ENCODE measurements at regions not wholly inside any gene's neighbourhood (a gene's known extent, or its start where the extent isn't known, plus 50 kb on each side); places are given as distances from the start of the nearest gene placed in this dataset.
"Not testable (repeated sequence)": the region's sequence is repeated elsewhere in the genome, so short reads cannot be mapped to it uniquely, and the experiment has no call there.

DNA sequence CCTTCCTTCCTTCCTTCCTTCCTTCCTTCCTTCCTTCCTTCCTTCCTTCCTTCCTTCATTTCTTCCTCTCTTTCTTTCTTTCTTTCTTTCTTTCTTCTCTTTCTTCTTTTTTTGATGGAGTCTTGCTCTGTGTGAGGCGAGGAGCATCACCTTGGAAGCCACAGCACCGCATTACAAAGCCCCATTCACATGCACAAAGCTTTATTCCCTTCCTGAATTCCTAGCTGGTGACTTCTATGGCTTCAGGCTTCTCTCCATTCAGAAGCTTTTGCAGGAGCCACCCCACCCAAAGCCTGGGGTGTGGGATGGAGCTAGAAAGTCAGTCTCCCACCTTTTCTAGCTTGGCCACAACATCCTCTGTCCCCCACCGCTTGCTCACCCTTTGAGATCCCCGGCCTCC is 237.0 kb downstream of the CDY2B start:
- H3K4me3 Mint-ChIP-seq; DNase-seq; H3K27ac ChIP-seq (ENCODE audit: low read depth, low read length); H3K36me3 Mint-ChIP-seq; H3K36me3 ChIP-seq (ENCODE audit: insufficient read depth, low read length); H3K4me1 ChIP-seq (ENCODE audit: insufficient read depth, low read length); H3K9me3 ChIP-seq (ENCODE audit: control insufficient read depth in 1 of 2, low read length in 2 of 2); H3K4me1 Mint-ChIP-seq; H3K27ac Mint-ChIP-seq; H3K27me3 Mint-ChIP-seq; intact Hi-C loops (cut with micrococcal nuclease); H3K9me3 Mint-ChIP-seq; H3K4me3 ChIP-seq (ENCODE audit: low read length in 2 of 2); CTCF ChIA-PET (ENCODE audit: partially characterized antibody); H3K27me3 ChIP-seq (ENCODE audit: insufficient read depth, low read length); POLR2A ChIA-PET (ENCODE audit: partially characterized antibody): not testable (repeated sequence)

DNA sequence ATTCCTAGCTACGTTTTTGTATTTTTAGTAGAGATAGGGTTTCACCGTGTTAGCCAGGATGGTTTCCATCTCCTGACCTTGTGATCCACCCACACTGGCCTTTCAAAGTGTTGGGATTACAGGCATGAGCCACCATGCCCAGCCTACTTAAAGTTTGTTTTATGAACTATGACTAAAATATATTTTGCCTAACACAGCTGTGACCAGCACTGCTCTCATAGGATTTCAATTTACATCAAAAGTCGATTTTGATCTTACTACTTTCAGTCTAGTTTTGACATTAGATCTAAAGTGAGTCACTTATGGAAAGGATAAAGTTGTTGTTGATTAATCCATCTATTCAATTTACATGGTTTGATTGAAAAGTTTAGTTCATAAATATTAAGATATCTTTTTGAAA is 245.5 kb downstream of the CDY2B start:
- H3K36me3 Mint-ChIP-seq; H3K4me3 ChIP-seq (ENCODE audit: low read length in 2 of 2); DNase-seq; H3K9me3 Mint-ChIP-seq; H3K9me3 ChIP-seq (ENCODE audit: control insufficient read depth in 1 of 2, low read length in 2 of 2); H3K27ac ChIP-seq (ENCODE audit: low read depth, low read length); intact Hi-C loops (cut with micrococcal nuclease); H3K4me3 Mint-ChIP-seq; H3K27me3 ChIP-seq (ENCODE audit: insufficient read depth, low read length); H3K27me3 Mint-ChIP-seq; CTCF ChIA-PET (ENCODE audit: partially characterized antibody); H3K4me1 Mint-ChIP-seq; H3K36me3 ChIP-seq (ENCODE audit: insufficient read depth, low read length); H3K4me1 ChIP-seq (ENCODE audit: insufficient read depth, low read length); POLR2A ChIA-PET (ENCODE audit: partially characterized antibody); H3K27ac Mint-ChIP-seq: not testable (repeated sequence)

DNA sequence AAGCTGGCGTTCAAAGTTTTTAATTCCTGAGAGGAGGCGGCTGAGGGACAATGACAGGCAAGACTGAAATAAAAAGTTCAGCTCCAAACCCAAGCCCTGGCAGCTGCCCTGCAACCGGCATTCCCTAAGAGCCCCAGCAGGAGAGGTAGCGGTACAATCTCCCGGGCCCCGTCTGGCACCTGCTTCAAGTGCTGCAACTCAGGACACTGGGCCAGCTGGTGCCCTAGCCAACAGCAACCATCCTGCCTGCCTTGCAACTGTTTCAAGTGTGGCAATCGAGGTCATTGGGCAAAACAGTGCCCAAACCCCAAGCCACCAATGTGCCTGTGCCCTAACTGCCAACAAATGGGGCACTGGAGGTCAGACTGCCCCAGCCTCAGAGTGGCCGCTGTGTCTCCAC is 268.8 kb downstream of the CDY2B start:
- H3K36me3 Mint-ChIP-seq; POLR2A ChIA-PET (ENCODE audit: partially characterized antibody); H3K9me3 Mint-ChIP-seq; H3K9me3 ChIP-seq (ENCODE audit: control insufficient read depth in 1 of 2, low read length in 2 of 2); H3K4me3 ChIP-seq (ENCODE audit: low read length in 2 of 2); H3K4me1 ChIP-seq (ENCODE audit: insufficient read depth, low read length); CTCF ChIA-PET (ENCODE audit: partially characterized antibody); H3K27ac ChIP-seq (ENCODE audit: low read depth, low read length); H3K4me3 Mint-ChIP-seq; H3K27me3 Mint-ChIP-seq; H3K4me1 Mint-ChIP-seq; H3K27ac Mint-ChIP-seq; intact Hi-C loops (cut with micrococcal nuclease); DNase-seq; H3K36me3 ChIP-seq (ENCODE audit: insufficient read depth, low read length); H3K27me3 ChIP-seq (ENCODE audit: insufficient read depth, low read length): not testable (repeated sequence)

DNA sequence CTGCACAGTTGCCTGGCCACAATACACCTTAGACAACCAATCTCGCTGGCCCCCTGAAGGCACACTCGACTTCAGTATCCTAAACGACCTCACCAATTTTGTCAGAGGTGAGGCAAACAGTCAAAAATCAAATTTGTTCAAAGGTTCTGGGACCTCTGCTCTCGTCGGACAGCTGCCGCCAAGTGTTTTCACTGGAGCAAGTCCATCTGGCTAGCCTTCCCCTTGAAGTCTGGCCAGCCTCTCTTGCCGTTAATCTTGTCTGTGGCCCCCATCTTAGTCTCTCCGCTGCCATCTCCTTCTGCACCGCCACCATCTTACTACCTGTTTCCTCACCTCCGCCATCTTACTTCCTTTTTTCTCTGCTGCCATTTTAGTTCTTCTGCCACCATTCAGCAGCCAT is 269.4 kb downstream of the CDY2B start:
- CTCF ChIA-PET (ENCODE audit: partially characterized antibody); H3K4me1 Mint-ChIP-seq: not testable (repeated sequence)

DNA sequence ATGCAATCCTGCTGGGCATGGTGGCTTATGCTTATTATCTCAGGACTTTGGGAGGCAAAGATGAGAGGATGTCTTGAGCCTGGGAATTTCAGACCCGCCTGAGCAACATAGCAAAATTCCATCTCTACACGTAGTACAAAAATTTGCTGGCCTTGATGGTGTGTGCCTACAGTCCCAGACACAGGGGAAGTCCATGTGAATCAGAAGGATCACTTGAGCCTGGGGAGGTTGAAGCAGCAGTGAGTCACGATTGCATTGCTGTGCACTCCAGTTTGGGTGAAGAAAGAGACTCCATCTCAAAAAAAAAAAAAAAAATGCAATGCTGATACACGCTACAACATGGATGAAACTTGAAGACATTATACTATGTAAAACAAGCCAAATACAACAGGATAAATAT is 272.9 kb downstream of the CDY2B start:
- H3K27ac Mint-ChIP-seq; DNase-seq; intact Hi-C loops (cut with micrococcal nuclease); H3K9me3 ChIP-seq (ENCODE audit: control insufficient read depth in 1 of 2, low read length in 2 of 2); H3K27me3 Mint-ChIP-seq; POLR2A ChIA-PET (ENCODE audit: partially characterized antibody); H3K36me3 ChIP-seq (ENCODE audit: insufficient read depth, low read length); H3K4me1 Mint-ChIP-seq; H3K27me3 ChIP-seq (ENCODE audit: insufficient read depth, low read length); H3K27ac ChIP-seq (ENCODE audit: low read depth, low read length); H3K4me1 ChIP-seq (ENCODE audit: insufficient read depth, low read length); H3K4me3 Mint-ChIP-seq; H3K36me3 Mint-ChIP-seq; H3K4me3 ChIP-seq (ENCODE audit: low read length in 2 of 2); H3K9me3 Mint-ChIP-seq; CTCF ChIA-PET (ENCODE audit: partially characterized antibody): not testable (repeated sequence)

More for the DNA sequence above, 269.4 kb downstream of the CDY2B start:
- H3K36me3 ChIP-seq (ENCODE audit: insufficient read depth, low read length); intact Hi-C loops (cut with micrococcal nuclease); H3K9me3 Mint-ChIP-seq; H3K4me3 ChIP-seq (ENCODE audit: low read length in 2 of 2); DNase-seq; H3K4me3 Mint-ChIP-seq; H3K4me1 ChIP-seq (ENCODE audit: insufficient read depth, low read length); H3K36me3 Mint-ChIP-seq; H3K27me3 ChIP-seq (ENCODE audit: insufficient read depth, low read length); H3K27ac ChIP-seq (ENCODE audit: low read depth, low read length); H3K27me3 Mint-ChIP-seq; H3K27ac Mint-ChIP-seq; H3K9me3 ChIP-seq (ENCODE audit: control insufficient read depth in 1 of 2, low read length in 2 of 2); POLR2A ChIA-PET (ENCODE audit: partially characterized antibody): not testable (repeated sequence)

DNA sequence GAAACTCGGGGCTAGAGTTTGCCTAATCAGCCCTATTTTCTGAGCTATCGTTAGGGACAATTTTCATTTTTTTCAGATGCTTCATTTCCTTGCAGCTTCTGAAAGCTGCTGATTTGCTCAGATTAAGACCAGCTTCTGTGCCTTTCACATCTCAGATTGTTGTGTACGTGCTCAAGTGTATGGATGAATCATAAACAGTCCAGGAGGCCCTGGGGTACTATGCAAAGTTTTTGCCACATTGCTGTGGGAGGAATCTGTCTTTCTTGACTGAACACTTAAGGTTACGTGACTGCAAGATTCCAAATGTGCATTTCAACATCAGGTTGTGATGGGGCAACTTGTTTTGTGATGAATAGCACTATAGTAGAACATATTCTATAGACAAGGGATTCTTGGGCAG is 280.8 kb downstream of the CDY2B start:
- H3K27ac Mint-ChIP-seq, H3K9me3 Mint-ChIP-seq, H3K4me1 Mint-ChIP-seq: not testable (repeated sequence)

DNA sequence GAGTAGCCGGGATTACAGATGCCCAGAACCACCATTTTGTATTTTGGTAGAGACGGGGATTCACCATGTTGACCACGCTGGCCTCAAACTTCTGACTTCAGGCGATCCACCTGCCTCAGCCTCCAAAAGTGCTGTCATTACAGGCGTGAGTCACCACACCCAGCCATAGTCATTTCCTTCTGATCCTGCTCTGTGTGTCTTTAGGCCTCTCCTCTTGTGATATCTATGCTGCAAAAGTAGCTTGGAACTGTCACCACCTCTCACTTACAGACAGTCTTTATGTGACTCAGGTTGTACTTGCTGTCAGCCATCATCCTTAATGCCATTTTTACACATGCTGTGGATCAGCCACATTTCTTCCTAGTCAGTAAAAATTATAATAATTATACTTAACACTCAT is 286.3 kb downstream of the CDY2B start:
- H3K9me3 ChIP-seq (ENCODE audit: control insufficient read depth in 1 of 2, low read length in 2 of 2); H3K4me1 ChIP-seq (ENCODE audit: insufficient read depth, low read length); intact Hi-C loops (cut with micrococcal nuclease); POLR2A ChIA-PET (ENCODE audit: partially characterized antibody); H3K27me3 Mint-ChIP-seq; H3K27ac ChIP-seq (ENCODE audit: low read depth, low read length); CTCF ChIA-PET (ENCODE audit: partially characterized antibody); DNase-seq; H3K4me3 ChIP-seq (ENCODE audit: low read length in 2 of 2); H3K27me3 ChIP-seq (ENCODE audit: insufficient read depth, low read length); H3K9me3 Mint-ChIP-seq; H3K27ac Mint-ChIP-seq; H3K4me3 Mint-ChIP-seq; H3K36me3 Mint-ChIP-seq; H3K4me1 Mint-ChIP-seq; H3K36me3 ChIP-seq (ENCODE audit: insufficient read depth, low read length): not testable (repeated sequence)

More for the DNA sequence above, 280.8 kb downstream of the CDY2B start:
- H3K4me1 ChIP-seq (ENCODE audit: insufficient read depth, low read length); H3K4me3 ChIP-seq (ENCODE audit: low read length in 2 of 2); H3K36me3 Mint-ChIP-seq; POLR2A ChIA-PET (ENCODE audit: partially characterized antibody); CTCF ChIA-PET (ENCODE audit: partially characterized antibody); H3K9me3 ChIP-seq (ENCODE audit: control insufficient read depth in 1 of 2, low read length in 2 of 2); H3K27ac ChIP-seq (ENCODE audit: low read depth, low read length); H3K36me3 ChIP-seq (ENCODE audit: insufficient read depth, low read length); H3K27me3 ChIP-seq (ENCODE audit: insufficient read depth, low read length); intact Hi-C loops (cut with micrococcal nuclease); H3K27me3 Mint-ChIP-seq; DNase-seq; H3K4me3 Mint-ChIP-seq: not testable (repeated sequence)

DNA sequence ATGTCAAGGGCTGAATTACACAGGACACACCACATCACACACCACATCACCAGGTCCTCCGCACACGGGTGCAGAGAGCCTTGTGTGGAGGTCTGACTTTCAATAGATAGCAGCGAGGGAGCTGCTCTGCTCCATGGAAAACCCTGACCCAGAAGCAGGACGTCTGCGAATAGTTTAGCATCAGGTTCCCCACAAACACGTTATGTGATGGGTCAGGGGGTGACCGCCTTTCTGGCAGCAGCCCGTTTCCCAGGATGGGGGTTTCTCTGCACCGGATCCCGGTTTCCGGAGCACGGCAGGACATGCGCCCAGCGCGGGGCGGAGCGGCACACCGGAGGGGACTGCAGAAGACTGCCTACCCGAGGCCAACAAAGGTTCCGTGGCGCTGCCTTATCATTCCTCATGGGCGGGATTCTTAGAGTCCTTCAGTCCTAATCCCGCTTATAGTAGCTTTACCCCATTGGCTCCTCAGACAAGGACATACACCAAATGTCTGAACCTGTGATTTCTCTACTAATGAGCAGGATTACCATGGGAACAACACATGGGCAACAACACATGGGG is 300.0 kb downstream of the CDY2B start:
- H3K4me1 ChIP-seq (ENCODE audit: insufficient read depth, low read length); H3K36me3 Mint-ChIP-seq; H3K9me3 Mint-ChIP-seq; H3K27ac ChIP-seq (ENCODE audit: low read depth, low read length); POLR2A ChIA-PET (ENCODE audit: partially characterized antibody); H3K27ac Mint-ChIP-seq; H3K27me3 ChIP-seq (ENCODE audit: insufficient read depth, low read length); CTCF ChIA-PET (ENCODE audit: partially characterized antibody); H3K36me3 ChIP-seq (ENCODE audit: insufficient read depth, low read length); H3K4me3 Mint-ChIP-seq; intact Hi-C loops (cut with micrococcal nuclease); H3K9me3 ChIP-seq (ENCODE audit: control insufficient read depth in 1 of 2, low read length in 2 of 2); H3K27me3 Mint-ChIP-seq; H3K4me1 Mint-ChIP-seq; DNase-seq; H3K4me3 ChIP-seq (ENCODE audit: low read length in 2 of 2): not testable (repeated sequence)
